ENCODE measurements at regions not wholly inside any gene's neighbourhood (a gene's known extent, or its start where the extent isn't known, plus 50 kb on each side); places are given as distances from the start of the nearest gene placed in this dataset.

GRCh38 chr3:96233679-96234078 is 580.7 kb upstream of the EPHA6 start:
- no peak for DNase-seq (ENCODE audit: low read depth)
- TF ChIP-seq CTCF (conservative IDR thresholded peaks at IDR 0.05; ENCODE audit: low read depth, low read length) = no peak
- no peak overlapping the region for H3K4me3 ChIP-seq (ENCODE audit: low read length)

- no peak for DNase-seq (ENCODE audit: low read depth)
- TF ChIP-seq CTCF (conservative IDR thresholded peaks at IDR 0.05; ENCODE audit: low read depth, low read length) = no peak
- H3K4me3 ChIP-seq (ENCODE audit: low read length) = no peak overlapping the region
These were observed 577.9 kb upstream of the EPHA6 start for GRCh38 chr3:96236522-96236921.

GRCh38 chr3:96259299-96259698 is 555.1 kb upstream of the EPHA6 start:
- no peak overlapping the region for H3K4me3 ChIP-seq (ENCODE audit: low read length)
- no peak for TF ChIP-seq CTCF (conservative IDR thresholded peaks at IDR 0.05; ENCODE audit: low read depth, low read length)
- DNase-seq (ENCODE audit: low read depth) = no peak

- no peak for DNase-seq (ENCODE audit: low read depth)
- H3K4me3 ChIP-seq (ENCODE audit: low read length) = no peak overlapping the region
- TF ChIP-seq CTCF (conservative IDR thresholded peaks at IDR 0.05; ENCODE audit: low read depth, low read length) = no peak
These were observed 549.7 kb upstream of the EPHA6 start for GRCh38 chr3:96264701-96265100.

- no peak for TF ChIP-seq CTCF (conservative IDR thresholded peaks at IDR 0.05; ENCODE audit: low read depth, low read length)
- peak; percentile 77 for DNase-seq (ENCODE audit: low read depth)
- H3K4me3 ChIP-seq (ENCODE audit: low read length) = no peak overlapping the region
These were observed 547.8 kb upstream of the EPHA6 start for GRCh38 chr3:96266395-96267190.

GRCh38 chr3:96267577-96267976 is 546.8 kb upstream of the EPHA6 start:
- no peak for DNase-seq (ENCODE audit: low read depth)
- no peak overlapping the region for H3K4me3 ChIP-seq (ENCODE audit: low read length)
- no peak for TF ChIP-seq CTCF (conservative IDR thresholded peaks at IDR 0.05; ENCODE audit: low read depth, low read length)

- no peak overlapping the region for H3K4me3 ChIP-seq (ENCODE audit: low read length)
- no peak for TF ChIP-seq CTCF (conservative IDR thresholded peaks at IDR 0.05; ENCODE audit: low read depth, low read length)
- no peak for DNase-seq (ENCODE audit: low read depth)
These were observed 520.3 kb upstream of the EPHA6 start for GRCh38 chr3:96294143-96294542.

Measured in retinal pigment epithelial cell (primary cell).